Upper lobe of left lung (tissue), 4 donors: ENCODE measurements at regions not wholly inside any gene's neighbourhood (a gene's known extent, or its start where the extent isn't known, plus 50 kb on each side); places are given as distances from the start of the nearest gene placed in this dataset.

Experiments used
- CTCF ChIP-seq, 6 experiments: fragments of 450-650 bp in 4 of 6; fragments of 200-600 bp in 2 of 6; sonication (generic) in 2 of 6; IDR thresholded peaks; one replicate each; pipeline ENCODE4 v1.5.1; 2016 to 2019; ENCODE audit warnings: antibody characterized with exemption in 6 of 6
- POLR2AphosphoS5 ChIP-seq, 2 donors: sonication (generic); formaldehyde crosslinking; IDR thresholded peaks; one replicate each; pipeline ENCODE4 v1.5.1; 2017; ENCODE audit warnings: antibody characterized with exemption in 2 of 2

- no peak for TF ChIP-seq CTCF (IDR thresholded peaks at IDR 0.05)
- TF ChIP-seq POLR2AphosphoS5 (IDR thresholded peaks at IDR 0.05) = no peak
Observed at GRCh38 chr5:167793700-167794099, 497.7 kb upstream of the WWC1 start.
